Small intestine (tissue), 7 donors: ENCODE measurements at regions not wholly inside any gene's neighbourhood (a gene's known extent, or its start where the extent isn't known, plus 50 kb on each side); places are given as distances from the start of the nearest gene placed in this dataset.

Experiments used
- DNase-seq, 2 donors: peaks; one replicate each; pipeline versions ENCODE4 v3.0.0 to v3.0.0-alpha.2; 2013
- FAIRE-seq: peaks from 2 replicates; lab custom pipeline; 2012; peaks lifted over from hg19 to GRCh38; lab: Jason Lieb, UNC
- H3K27ac ChIP-seq, 3 donors: one replicate each; pipeline ENCODE4 v1.5.1; 2013; ENCODE audit warnings: low read length in 2 of 3, mild to moderate bottlenecking in 2 of 3, control low read depth in 1 of 3, inconsistent platforms in 1 of 3, low read depth in 1 of 3, moderate library complexity in 1 of 3
- H3K27me3 ChIP-seq, 3 donors: one replicate each; pipeline ENCODE4 v1.6.1; 2013; ENCODE audit warnings: low read length in 3 of 3, inconsistent platforms in 1 of 3; ENCODE audit not compliant: control insufficient read depth in 3 of 3, insufficient read depth in 3 of 3
- H3K36me3 ChIP-seq, 3 donors: one replicate each; pipeline ENCODE4 v1.6.1; 2013; ENCODE audit warnings: low read length in 3 of 3, inconsistent platforms in 1 of 3, low read depth in 1 of 3, mild to moderate bottlenecking in 1 of 3, moderate library complexity in 1 of 3; ENCODE audit not compliant: control insufficient read depth in 3 of 3, insufficient read depth in 2 of 3
- H3K4me1 ChIP-seq, 3 donors: one replicate each; pipeline ENCODE4 v1.6.1; 2013; ENCODE audit warnings: low read length in 2 of 3, inconsistent platforms in 1 of 3, low read depth in 1 of 3, mild to moderate bottlenecking in 1 of 3, moderate library complexity in 1 of 3; ENCODE audit not compliant: control insufficient read depth in 3 of 3, insufficient read depth in 2 of 3
- H3K4me3 ChIP-seq, 3 donors: one replicate each; pipeline ENCODE4 v1.5.1; 2013; ENCODE audit warnings: low read length in 3 of 3, control low read depth in 1 of 3, inconsistent platforms in 1 of 3, low read depth in 1 of 3, mild to moderate bottlenecking in 1 of 3, moderate library complexity in 1 of 3
- H3K9me3 ChIP-seq, 2 donors: one replicate each; pipeline ENCODE4 v1.6.1; 2013; ENCODE audit warnings: low read depth in 1 of 2, low read length in 1 of 2; ENCODE audit not compliant: control insufficient read depth in 2 of 2, insufficient read depth in 1 of 2
- WGBS, 3 donors: extraction: QIAGEN DNeasy Blood & Tissue Kit; methylation state at CpG; one replicate each; pipeline ENCODE4 v1.1.7; 2013; 5-methylcytosine and 5-hydroxymethylcytosine counted together
- donor health status: healthy with polysubstance abuse.
- donor health status: control.
- donor health status: control.
- donor health status: Bipolar disorder and iron deficiency.
- donor health status: healthy.

- peak overlapping the region in 2 of 3 donors; percentile 46 to 74 for H3K27ac ChIP-seq
- DNase-seq: no peak
- no peak for FAIRE-seq
- WGBS, 3 donors: 92 to 100% (median 100%) methylated on average over 1 of the region's 1 CpG
- H3K36me3 ChIP-seq: no peaks in the 10 kb centered on the region
- H3K4me1 ChIP-seq: peaks cover 0 to 37% (median 0%) of the 10 kb centered on the region in 3 donors
- peak overlapping the region in 1 of 3 donors; percentile 31 for H3K4me3 ChIP-seq
- H3K9me3 ChIP-seq: no peaks in the 10 kb centered on the region
- H3K27me3 ChIP-seq: no peaks in the 10 kb centered on the region
Measured at GRCh38 chr12:93316623-93316971, 61.1 kb upstream of the NUDT4 start.

GRCh38 chr12:93317227-93317626, 60.5 kb upstream of the NUDT4 start:
- no peak overlapping the region for H3K4me3 ChIP-seq
- DNase-seq (peak; percentile 60 to 89), FAIRE-seq (no peak)
- H3K4me1 ChIP-seq: peaks cover 0 to 37% (median 0%) of the 10 kb centered on the region in 3 donors
- WGBS, 3 donors: 16 to 44% (median 38%) methylated on average over 6 of the region's 6 CpGs
- peak overlapping the region in 2 of 3 donors; percentile 40 to 74 for H3K27ac ChIP-seq
- H3K36me3 ChIP-seq: no peaks in the 10 kb centered on the region
- no peaks in the 10 kb centered on the region for H3K9me3 ChIP-seq
- H3K27me3 ChIP-seq: no peaks in the 10 kb centered on the region

GRCh38 chr12:93318720-93319522, 58.8 kb upstream of the NUDT4 start:
- FAIRE-seq: no peak
- WGBS, 3 donors: 48 to 74% (median 68%) methylated on average over 6 of the region's 6 CpGs

GRCh38 chr12:93319523-93320050, 58.1 kb upstream of the NUDT4 start:
- H3K36me3 ChIP-seq: no peaks in the 10 kb centered on the region
- H3K27me3 ChIP-seq: no peaks in the 10 kb centered on the region
- peaks cover 0 to 30% (median 0%) of the 10 kb centered on the region in 3 donors for H3K4me1 ChIP-seq
- DNase-seq (no peak), FAIRE-seq (no peak)
- H3K27ac ChIP-seq: no peak overlapping the region
- H3K9me3 ChIP-seq: no peaks in the 10 kb centered on the region
- no peak overlapping the region for H3K4me3 ChIP-seq
- WGBS, 3 donors: 71 to 91% (median 89%) methylated on average over 5 of the region's 5 CpGs

More at GRCh38 chr12:93318720-93319522, 58.8 kb upstream of the NUDT4 start:
- DNase-seq: peak in 1 of 2 donors; percentile 52
- Histone ChIP-seq H3K27ac (no peak overlapping the region), H3K36me3 (no peaks in the 10 kb centered on the region), H3K9me3 (no peaks in the 10 kb centered on the region), H3K27me3 (no peaks in the 10 kb centered on the region), H3K4me1 (peaks cover 0 to 34% (median 0%) of the 10 kb centered on the region in 3 donors), H3K4me3 (no peak overlapping the region)

- WGBS, 3 donors: 30 to 50% (median 31%) methylated on average over 2 of the region's 2 CpGs
- no peaks in the 10 kb centered on the region for H3K9me3 ChIP-seq
- H3K4me1 ChIP-seq: peaks cover 0 to 5% (median 0%) of the 10 kb centered on the region in 3 donors
- DNase-seq (peak; percentile 21 to 47), FAIRE-seq (no peak)
- no peak overlapping the region for H3K27ac ChIP-seq
- no peak overlapping the region for H3K4me3 ChIP-seq
- no peaks in the 10 kb centered on the region for H3K27me3 ChIP-seq
- H3K36me3 ChIP-seq: no peaks in the 10 kb centered on the region
Measured at GRCh38 chr12:93322784-93323183, 54.9 kb upstream of the NUDT4 start.

GRCh38 chr12:93323625-93324329, 53.9 kb upstream of the NUDT4 start:
- no peak for FAIRE-seq
- Histone ChIP-seq H3K4me3 (no peak overlapping the region), H3K27me3 (no peaks in the 10 kb centered on the region)

GRCh38 chr12:93325855-93326254, 51.9 kb upstream of the NUDT4 start:
- H3K9me3 ChIP-seq: no peaks in the 10 kb centered on the region
- no peak overlapping the region for H3K27ac ChIP-seq
- H3K27me3 ChIP-seq: no peaks in the 10 kb centered on the region
- no peak overlapping the region for H3K4me3 ChIP-seq
- 89 to 93% (median 92%) methylated on average over 6 to 7 of the region's 7 CpGs for WGBS, 3 donors
- DNase-seq: no peak
- H3K36me3 ChIP-seq: no peaks in the 10 kb centered on the region
- no peaks in the 10 kb centered on the region for H3K4me1 ChIP-seq
- no peak for FAIRE-seq

More at GRCh38 chr12:93323625-93324329, 53.9 kb upstream of the NUDT4 start:
- H3K27ac ChIP-seq: no peak overlapping the region
- no peaks in the 10 kb centered on the region for H3K9me3 ChIP-seq
- peaks cover 0 to 2% (median 0%) of the 10 kb centered on the region in 3 donors for H3K4me1 ChIP-seq
- H3K36me3 ChIP-seq: no peaks in the 10 kb centered on the region
- WGBS, 3 donors: 79 to 86% (median 81%) methylated on average over 5 of the region's 5 CpGs
- DNase-seq: no peak
